ENCODE measurements at regions not wholly inside any gene's neighbourhood (a gene's known extent, or its start where the extent isn't known, plus 50 kb on each side); places are given as distances from the start of the nearest gene placed in this dataset.

DNA sequence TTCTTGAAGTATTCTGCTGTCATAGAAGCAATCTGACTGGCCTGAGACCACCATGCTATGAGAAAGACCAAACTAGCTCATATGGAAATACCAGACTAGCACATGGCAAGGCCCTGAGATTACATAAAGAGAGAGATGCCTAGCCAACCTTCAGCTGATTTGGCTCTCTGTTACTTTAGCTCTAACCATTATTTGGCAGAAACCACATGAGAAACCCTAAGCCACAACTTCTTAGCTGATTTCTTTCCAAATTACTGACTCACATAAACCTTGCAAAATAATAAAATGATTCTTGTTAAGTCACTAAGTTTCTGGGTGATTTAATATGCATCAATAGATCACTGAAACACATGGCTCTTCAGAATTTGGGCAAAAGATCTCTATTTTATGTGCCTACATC, 295.0 kb upstream of the ZNF521 start:
- no peak for DNase-seq (ENCODE audit: low read depth)

DNA sequence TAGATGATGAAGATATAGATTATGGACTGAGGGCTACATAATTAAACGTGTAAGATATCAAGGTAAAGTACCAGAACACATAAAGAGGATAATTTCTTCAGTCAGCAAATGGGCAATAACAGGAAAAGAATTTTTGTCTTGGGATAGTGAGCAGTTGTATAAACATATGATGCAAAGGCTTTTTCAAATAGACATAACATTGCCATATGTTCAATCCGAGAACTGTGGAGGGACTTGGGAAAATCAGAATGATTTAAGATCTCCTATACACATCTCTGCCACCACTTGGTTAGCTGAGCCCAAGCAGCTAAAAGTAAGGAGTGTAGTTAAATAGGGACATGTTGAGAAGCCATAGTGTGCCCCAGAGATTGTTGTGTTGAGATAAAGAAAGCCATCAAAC, 287.6 kb upstream of the ZNF521 start:
- no peak for DNase-seq (ENCODE audit: low read depth)

GRCh38 chr18:25633563-25633962, 281.6 kb upstream of the ZNF521 start:
- no peak for DNase-seq (ENCODE audit: low read depth)

- DNase-seq (ENCODE audit: low read depth), result no peak
Observed at GRCh38 chr18:25630682-25631081, 278.7 kb upstream of the ZNF521 start.

DNA sequence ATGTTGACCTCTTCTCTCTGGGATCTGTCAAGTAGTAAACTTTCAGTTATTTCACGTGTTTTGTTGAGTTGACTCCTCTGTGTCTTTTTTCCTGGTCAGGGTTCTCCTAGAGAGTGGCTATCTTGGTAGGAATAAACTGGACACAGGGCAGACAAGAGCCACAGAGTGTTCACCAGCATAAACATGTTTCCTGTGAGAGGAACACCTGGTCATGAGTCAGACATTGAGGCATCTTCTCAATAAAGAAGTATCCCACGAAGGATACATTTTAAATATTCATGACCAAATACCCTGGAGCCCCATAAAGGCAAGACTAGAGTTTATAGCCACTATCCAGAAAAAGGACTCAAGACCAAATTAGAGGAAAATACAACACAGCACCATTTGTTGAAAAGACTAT, 269.7 kb upstream of the ZNF521 start:
- DNase-seq (ENCODE audit: low read depth), result no peak

GRCh38 chr18:25621144-25621543, 269.2 kb upstream of the ZNF521 start:
- no peak for DNase-seq (ENCODE audit: low read depth)

GRCh38 chr18:25614168-25614567, 262.2 kb upstream of the ZNF521 start:
- DNase-seq (ENCODE audit: low read depth), result no peak

DNA sequence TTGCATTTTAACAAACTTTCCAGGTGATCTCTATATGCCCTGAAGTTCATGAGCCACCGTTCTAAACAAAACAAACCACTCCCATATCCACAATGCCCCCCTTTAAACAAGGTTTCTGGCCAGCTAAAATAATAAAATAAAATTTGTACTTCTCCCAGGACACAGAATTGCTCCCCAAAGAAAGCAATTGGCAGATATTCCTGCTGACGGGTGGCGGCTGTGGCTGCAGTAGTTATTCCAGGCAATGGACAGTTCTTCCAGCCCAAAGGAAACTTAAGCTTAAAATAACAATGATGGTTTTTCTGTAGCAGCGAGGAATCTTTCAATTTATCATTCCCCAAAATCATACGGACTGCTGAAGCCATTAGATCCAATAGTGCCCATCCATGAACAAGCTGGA, 260.5 kb upstream of the ZNF521 start:
- DNase-seq (ENCODE audit: low read depth), result no peak

- DNase-seq (ENCODE audit: low read depth), result no peak
Observed at GRCh38 chr18:25608091-25608490, 256.1 kb upstream of the ZNF521 start.

GRCh38 chr18:25604894-25605597, 253.1 kb upstream of the ZNF521 start:
- no peak for DNase-seq (ENCODE audit: low read depth)

DNA sequence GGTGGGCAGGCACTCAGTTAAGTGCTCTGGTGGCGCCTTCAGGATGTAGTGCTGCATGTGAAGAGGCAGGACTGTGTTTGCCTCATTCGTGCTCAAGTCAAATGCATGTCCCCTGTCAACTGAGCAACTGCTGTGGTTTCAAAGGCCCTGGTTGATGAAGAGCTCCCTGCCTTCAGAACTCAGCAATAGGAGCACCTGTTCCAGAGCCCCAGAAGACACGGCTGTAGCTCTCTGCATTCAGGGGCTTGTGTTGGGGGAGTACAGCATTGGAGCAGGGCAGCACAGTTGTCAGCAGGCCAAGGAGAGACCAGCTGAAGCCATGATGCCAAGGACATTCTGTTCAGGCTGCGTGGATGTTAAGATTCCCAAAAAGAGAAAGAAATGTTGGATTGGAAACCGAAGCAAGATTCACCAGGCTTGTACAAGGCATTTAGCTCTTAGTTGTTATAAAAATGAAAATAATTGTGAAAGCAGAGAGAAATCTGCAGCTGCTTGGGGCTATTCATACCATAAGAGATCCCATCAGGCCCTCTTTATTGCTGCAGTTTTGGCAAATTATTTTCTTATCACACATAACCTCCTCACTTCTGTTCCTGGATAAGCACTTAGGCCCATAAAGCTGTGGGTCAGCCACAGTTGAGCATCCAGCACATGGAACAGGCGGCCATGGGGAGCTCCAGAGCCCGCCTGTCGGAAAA, 252.4 kb upstream of the ZNF521 start:
- DNase-seq (ENCODE audit: low read depth), result no peak

DNA sequence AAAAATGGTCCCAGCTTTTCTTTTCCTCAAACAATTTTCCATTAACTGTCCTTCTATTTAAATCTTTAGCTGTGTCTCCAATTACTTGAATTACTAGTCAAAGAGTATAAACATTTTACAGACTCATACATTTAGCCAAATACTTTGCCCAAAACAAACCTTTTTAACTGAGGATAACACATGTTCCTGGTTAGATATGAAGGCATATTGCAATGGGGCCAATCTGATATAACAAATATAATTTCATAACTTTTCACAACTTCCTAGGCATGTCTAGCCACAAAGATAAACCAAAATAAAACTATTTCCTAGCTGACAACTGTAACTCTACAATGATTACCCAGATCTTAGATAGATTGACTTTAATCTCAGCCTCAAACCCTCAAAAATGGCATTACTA, 247.5 kb upstream of the ZNF521 start:
- no peak for DNase-seq (ENCODE audit: low read depth)

DNA sequence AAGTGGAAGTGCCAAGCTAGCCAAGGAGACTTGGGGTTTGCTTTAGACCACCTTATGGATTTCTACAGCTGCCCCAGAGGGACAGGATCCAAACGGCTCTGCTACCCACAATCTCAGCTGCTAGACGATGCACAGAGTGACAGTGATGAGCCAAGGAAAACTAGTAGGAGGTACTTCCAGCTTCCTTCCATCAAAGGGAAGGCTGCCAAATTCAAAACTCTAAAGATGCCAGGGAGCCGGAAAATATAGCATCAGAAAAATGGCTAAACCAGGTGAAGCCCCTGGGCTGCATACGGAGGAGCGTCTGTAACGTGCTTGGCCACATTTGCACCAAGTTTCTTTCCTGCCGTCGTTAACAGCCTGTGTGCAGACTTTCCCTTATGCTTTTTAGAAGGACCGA, 245.5 kb upstream of the ZNF521 start:
- DNase-seq (ENCODE audit: low read depth), result no peak

GRCh38 chr18:25595274-25596060, 243.5 kb upstream of the ZNF521 start:
- DNase-seq (ENCODE audit: low read depth), result no peak

GRCh38 chr18:25594351-25594750, 242.4 kb upstream of the ZNF521 start:
- DNase-seq (ENCODE audit: low read depth), result no peak

DNA sequence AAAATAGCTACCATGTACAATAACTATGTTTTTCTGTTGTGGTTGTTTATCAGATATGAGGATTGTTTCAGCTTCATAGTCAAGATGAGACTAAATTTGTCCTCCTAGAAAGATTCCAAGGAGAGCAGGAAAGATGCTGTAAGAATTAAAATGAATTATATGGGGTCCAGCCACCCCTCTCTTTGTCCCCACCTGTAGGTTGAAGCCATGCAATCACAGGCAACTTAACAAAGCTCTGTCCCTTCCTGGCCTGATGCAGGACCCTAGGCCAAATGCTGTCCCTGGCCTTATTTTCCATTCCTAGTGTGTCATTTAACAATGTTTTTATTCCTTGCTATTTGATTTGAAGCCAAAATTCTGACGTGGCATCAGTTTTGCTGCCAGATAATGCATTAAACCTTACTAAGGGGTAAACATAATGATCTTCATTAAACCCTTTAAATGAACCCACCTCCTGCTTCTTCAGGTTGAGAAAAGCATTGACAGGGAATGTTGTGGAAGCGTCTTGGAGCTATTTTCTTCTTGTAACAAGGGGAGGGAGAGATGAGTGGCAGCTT, 240.9 kb upstream of the ZNF521 start:
- DNase-seq (ENCODE audit: low read depth), result no peak

GRCh38 chr18:25590456-25590855, 238.5 kb upstream of the ZNF521 start:
- no peak for DNase-seq (ENCODE audit: low read depth)

DNA sequence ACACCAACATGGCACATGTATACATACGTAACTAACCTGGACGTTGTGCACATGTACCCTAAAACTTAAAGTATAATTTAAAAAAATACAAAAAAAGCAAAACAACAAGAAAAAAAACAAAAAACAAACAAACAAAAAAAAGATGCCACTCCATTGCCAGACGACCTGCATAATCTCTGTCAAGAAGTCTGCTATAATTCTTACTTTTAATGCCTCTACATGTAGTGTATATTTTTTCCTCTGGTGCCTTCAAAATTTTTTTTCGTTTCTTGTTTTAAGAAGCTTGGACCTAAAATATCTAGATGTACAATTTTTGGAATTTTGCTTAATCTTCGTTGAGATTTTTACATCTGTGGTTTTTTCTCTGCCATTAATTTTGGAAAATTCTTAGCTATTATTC, 235.6 kb upstream of the ZNF521 start:
- DNase-seq (ENCODE audit: low read depth), result no peak

- DNase-seq (ENCODE audit: low read depth), result no peak
Observed at GRCh38 chr18:25568986-25569385, 217.0 kb upstream of the ZNF521 start.

DNA sequence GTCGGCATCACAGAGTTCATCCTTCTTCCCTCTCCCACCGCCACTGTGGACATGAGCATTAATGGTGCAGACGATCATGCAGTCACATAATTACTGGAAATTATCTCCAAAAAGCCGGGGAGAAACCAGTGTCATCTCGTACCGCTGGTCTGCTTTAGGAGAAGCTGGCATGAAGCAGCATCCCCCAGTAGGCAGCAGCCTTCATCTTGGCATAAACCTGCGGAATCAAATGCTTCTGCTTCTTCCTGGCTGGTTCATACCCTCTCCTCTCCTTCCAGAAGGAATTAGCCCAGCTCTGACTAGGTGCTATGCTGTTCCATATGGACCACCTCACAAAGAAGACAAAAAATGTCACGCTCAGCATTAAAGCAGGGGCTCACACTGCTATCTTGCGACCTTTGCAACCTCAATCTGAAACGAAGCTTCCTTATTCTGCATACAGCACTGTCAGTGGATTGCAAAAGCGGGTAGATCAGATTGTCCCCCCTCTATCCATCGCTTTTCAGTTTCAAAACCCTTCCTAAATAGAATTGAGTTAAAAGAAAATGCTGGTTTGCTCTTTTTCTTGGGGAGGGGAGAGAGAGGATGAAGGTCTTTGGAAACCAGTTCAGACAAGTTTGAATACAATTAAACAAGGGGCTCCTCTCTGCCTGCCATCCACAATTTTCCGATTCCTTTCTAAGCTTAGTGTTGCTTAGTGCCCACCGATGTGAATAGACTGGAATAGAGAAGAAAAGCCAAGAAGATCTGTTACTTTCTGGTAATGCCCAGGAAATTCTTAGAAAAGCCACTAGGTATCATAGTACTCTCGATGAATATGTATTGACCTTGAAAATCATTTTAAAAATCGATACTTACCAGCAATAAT, 212.1 kb upstream of the ZNF521 start:
- no peak for DNase-seq (ENCODE audit: low read depth)

- DNase-seq (ENCODE audit: low read depth), result no peak
Observed at GRCh38 chr18:25563346-25563745, 211.4 kb upstream of the ZNF521 start.

DNA sequence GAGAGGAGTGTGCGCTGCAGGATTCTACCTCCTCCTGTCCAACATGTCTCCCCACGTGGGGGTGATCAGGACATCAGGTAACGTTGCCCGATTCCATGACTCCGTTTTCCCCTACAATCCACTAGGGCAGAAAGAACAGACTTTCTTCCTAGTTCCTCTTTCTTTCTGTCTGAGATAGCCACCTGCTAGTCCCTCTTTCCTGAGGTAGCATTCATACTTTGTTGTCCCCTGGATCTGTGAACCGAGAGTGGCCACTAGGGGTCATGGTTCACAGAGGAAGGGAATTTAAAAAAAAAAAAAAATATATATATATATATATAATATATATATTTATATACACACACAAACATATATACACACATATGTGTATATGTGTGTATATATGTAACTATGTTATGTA, 210.0 kb upstream of the ZNF521 start:
- DNase-seq (ENCODE audit: low read depth), result no peak
